H1 (cell line): ENCODE measurements at regions not wholly inside any gene's neighbourhood (a gene's known extent, or its start where the extent isn't known, plus 50 kb on each side); places are given as distances from the start of the nearest gene placed in this dataset.

Experiments used
- CREB1 ChIP-seq: IDR thresholded peaks from 2 replicates; pipeline ENCODE4 v1.6.1; 2012; ENCODE audit warnings: inconsistent platforms
- POLR2A ChIP-seq, 2 experiments: IDR thresholded peaks; 1 replicate in 1 of 2; 2 replicates in 1 of 2; pipeline ENCODE4 v1.6.1; 2011; ENCODE audit warnings: low read depth in 2 of 2, low read length in 2 of 2, mild to moderate bottlenecking in 2 of 2; ENCODE audit errors: control extremely low read depth in 1 of 2
- RAD21 ChIP-seq, 2 experiments: IDR thresholded peaks in 1 of 2; conservative IDR thresholded peaks in 1 of 2; 2 replicates each; pipeline ENCODE4 v1.6.1; 2011; ENCODE audit warnings: low read depth in 2 of 2, low read length in 2 of 2, improper control_type of control experiment in 1 of 2, inconsistent platforms in 1 of 2, mild to moderate bottlenecking in 1 of 2, moderate library complexity in 1 of 2
- RFX5 ChIP-seq: IDR thresholded peaks from 2 replicates; pipeline ENCODE4 v1.6.1; 2011; ENCODE audit warnings: low read depth, low read length, improper control_type of control experiment, borderline replicate concordance
- TF ChIP-seq, protein P1 (sequence below), 3 experiments: IDR thresholded peaks; 1 replicate in 2 of 3; 2 replicates in 1 of 3; pipeline versions ENCODE4 v1.5.1 to v1.6.1; 2011; ENCODE audit warnings: low read length in 3 of 3, mild to moderate bottlenecking in 3 of 3, inconsistent platforms in 2 of 3, low read depth in 1 of 3, moderate library complexity in 1 of 3; ENCODE audit not compliant: insufficient read depth in 1 of 3; ENCODE audit errors: control extremely low read depth in 1 of 3

DNA sequence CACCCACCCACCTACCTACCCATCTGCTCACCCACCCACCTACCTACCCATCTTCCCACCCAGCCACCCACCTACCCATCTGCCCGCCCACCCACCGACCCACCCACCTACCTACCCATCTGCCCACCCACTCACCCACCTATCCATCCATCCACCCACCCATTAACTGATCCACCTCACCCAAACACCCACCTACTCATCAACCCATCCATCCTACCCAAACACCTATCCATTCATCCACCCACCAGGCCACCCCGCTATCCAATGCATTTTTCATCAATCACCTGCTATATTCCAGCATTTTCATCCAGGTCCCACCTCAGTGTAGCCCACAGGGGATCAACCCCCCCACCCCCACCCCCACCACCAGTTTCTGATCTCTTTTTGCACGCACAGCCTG lies 121.8 kb downstream of the GLI2 start:
- TF ChIP-seq, protein P1, sequence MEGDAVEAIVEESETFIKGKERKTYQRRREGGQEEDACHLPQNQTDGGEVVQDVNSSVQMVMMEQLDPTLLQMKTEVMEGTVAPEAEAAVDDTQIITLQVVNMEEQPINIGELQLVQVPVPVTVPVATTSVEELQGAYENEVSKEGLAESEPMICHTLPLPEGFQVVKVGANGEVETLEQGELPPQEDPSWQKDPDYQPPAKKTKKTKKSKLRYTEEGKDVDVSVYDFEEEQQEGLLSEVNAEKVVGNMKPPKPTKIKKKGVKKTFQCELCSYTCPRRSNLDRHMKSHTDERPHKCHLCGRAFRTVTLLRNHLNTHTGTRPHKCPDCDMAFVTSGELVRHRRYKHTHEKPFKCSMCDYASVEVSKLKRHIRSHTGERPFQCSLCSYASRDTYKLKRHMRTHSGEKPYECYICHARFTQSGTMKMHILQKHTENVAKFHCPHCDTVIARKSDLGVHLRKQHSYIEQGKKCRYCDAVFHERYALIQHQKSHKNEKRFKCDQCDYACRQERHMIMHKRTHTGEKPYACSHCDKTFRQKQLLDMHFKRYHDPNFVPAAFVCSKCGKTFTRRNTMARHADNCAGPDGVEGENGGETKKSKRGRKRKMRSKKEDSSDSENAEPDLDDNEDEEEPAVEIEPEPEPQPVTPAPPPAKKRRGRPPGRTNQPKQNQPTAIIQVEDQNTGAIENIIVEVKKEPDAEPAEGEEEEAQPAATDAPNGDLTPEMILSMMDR (IDR thresholded peaks at IDR 0.05; ENCODE audit: control extremely low read depth in 1 of 3, insufficient read depth in 1 of 3, low read depth in 1 of 3, low read length in 3 of 3): no peak
- TF ChIP-seq RAD21 (IDR thresholded peaks at IDR 0.05 in 1 of 2, conservative IDR thresholded peaks at IDR 0.05 in 1 of 2; ENCODE audit: low read depth in 2 of 2, low read length in 2 of 2): no peak
- TF ChIP-seq POLR2A (IDR thresholded peaks at IDR 0.05; ENCODE audit: control extremely low read depth in 1 of 2, low read depth in 2 of 2, low read length in 2 of 2): no peak
- no peak for TF ChIP-seq RFX5
- no peak for TF ChIP-seq CREB1
